K562 (cell line): ENCODE measurements at regions not wholly inside any gene's neighbourhood (a gene's known extent, or its start where the extent isn't known, plus 50 kb on each side); places are given as distances from the start of the nearest gene placed in this dataset.
"Not testable (repeated sequence)": the region's sequence is repeated elsewhere in the genome, so short reads cannot be mapped to it uniquely, and the experiment has no call there.

Experiments
- ATAC-seq: fragments of 200-7000 bp; cut with Tn5 transposase; 3 replicates; pipeline ENCODE4 v1.9.1; 2020; ENCODE audit warnings: moderate library complexity
- BruUV-seq: library from RNA; stranded (reverse); fragments of 400-500 nt; replicated peaks from 2 replicates; lab custom pipeline; 2021; lab: Mats Ljungman, UMichigan
- CTCF ChIA-PET: fragments of 300-600 bp; formaldehyde crosslinking; extraction: SDS; loops from one replicate; lab custom pipeline; 2021; ENCODE audit warnings: low intra/inter-chr PET ratio; lab: Yijun Ruan, JAX
- POLR2A ChIA-PET: fragments of 300-600, 350-650 bp; sonication (Branson Sonifier 250); formaldehyde crosslinking; extraction: SDS; loops from one replicate; lab custom pipeline; 2021; ENCODE audit warnings: antibody characterized with exemption, inconsistent platforms; lab: Yijun Ruan, JAX
- DNase-seq, 4 experiments: peaks; one replicate each; pipeline versions ENCODE4 v3.0.0 to v3.0.0-alpha.2; 2011 to 2018; ENCODE audit warnings: low spot score in 3 of 4, mixed read lengths in 3 of 4; ENCODE audit errors: extremely low read depth in 1 of 4
- FAIRE-seq: peaks from 2 replicates; lab custom pipeline; 2011; peaks lifted over from hg19 to GRCh38; lab: Jason Lieb, UNC
- H2AFZ ChIP-seq: 2 replicates; pipeline ENCODE4 v1.6.0; 2011; ENCODE audit warnings: low read depth, low read length, control low read depth, inconsistent platforms
- H3K27ac ChIP-seq: fragments of 200-600 bp; 3 replicates; pipeline ENCODE4 v1.8.0; 2011; ENCODE audit warnings: low read depth, mild to moderate bottlenecking, control low read depth, inconsistent platforms, low read length, moderate library complexity, mixed read lengths; ENCODE audit errors: extremely low read depth
- H3K27me3 ChIP-seq, 2 experiments: fragments of 300-600 bp in 1 of 2; 2 replicates in 1 of 2; 3 replicates in 1 of 2; pipeline versions ENCODE4 v1.6.0 to v1.8.0; 2011; ENCODE audit warnings: inconsistent platforms in 2 of 2, low read length in 2 of 2, mild to moderate bottlenecking in 1 of 2, mixed read lengths in 1 of 2, moderate library complexity in 1 of 2; ENCODE audit not compliant: control insufficient read depth in 2 of 2, insufficient read depth in 2 of 2
- H3K36me3 ChIP-seq: fragments of 300-600 bp; 3 replicates; pipeline ENCODE4 v1.8.0; 2011; ENCODE audit warnings: mild to moderate bottlenecking, low read length, inconsistent platforms; ENCODE audit not compliant: control insufficient read depth, insufficient read depth
- H3K4me1 ChIP-seq, 2 experiments: fragments of 200-600 bp in 1 of 2; replicated peaks in 1 of 2; 2 replicates in 1 of 2; 3 replicates in 1 of 2; pipeline versions ENCODE4 v1.5.1 to v1.8.0; 2011; ENCODE audit warnings: inconsistent platforms in 2 of 2, low read length in 2 of 2, mild to moderate bottlenecking in 1 of 2, mixed read lengths in 1 of 2, moderate library complexity in 1 of 2; ENCODE audit not compliant: control insufficient read depth in 2 of 2, insufficient read depth in 2 of 2
- H3K4me2 ChIP-seq: 2 replicates; pipeline ENCODE4 v1.6.1; 2011; ENCODE audit warnings: low read length, control low read depth, inconsistent platforms, mixed read lengths; ENCODE audit not compliant: insufficient read depth
- H3K4me3 ChIP-seq: fragments of 200-600 bp; sonication (generic), shearing (Covaris generic); 2 replicates; pipeline ENCODE4 v1.5.1; 2016; ENCODE audit warnings: control low read depth, inconsistent platforms
- H3K79me2 ChIP-seq: fragments of 200-600 bp; 3 replicates; pipeline ENCODE4 v1.8.0; 2011; ENCODE audit warnings: low read length, inconsistent platforms; ENCODE audit not compliant: control insufficient read depth, insufficient read depth
- H3K9ac ChIP-seq, 2 experiments: 2 replicates each; pipeline versions ENCODE4 v1.6.0 to v1.6.1; 2011; ENCODE audit warnings: low read depth in 2 of 2, low read length in 2 of 2, control low read depth in 1 of 2, inconsistent platforms in 1 of 2, mild to moderate bottlenecking in 1 of 2, mixed read lengths in 1 of 2; ENCODE audit not compliant: insufficient read depth in 1 of 2
- H3K9me1 ChIP-seq: one replicate; pipeline ENCODE4 v1.6.0; 2011; ENCODE audit warnings: inconsistent platforms, mild to moderate bottlenecking, low read length, moderate library complexity; ENCODE audit not compliant: control insufficient read depth, insufficient read depth
- H3K9me3 ChIP-seq: replicated peaks from 2 replicates; pipeline ENCODE4 v1.5.1; 2011; ENCODE audit warnings: low read depth, low read length, inconsistent platforms; ENCODE audit not compliant: control insufficient read depth, insufficient read depth
- H4K20me1 ChIP-seq: replicated peaks from 2 replicates; pipeline ENCODE4 v1.6.1; 2011; ENCODE audit warnings: low read length, inconsistent platforms, mixed read lengths; ENCODE audit not compliant: control insufficient read depth, insufficient read depth
- ARID1B ChIP-seq: fragments of 450-650 bp; IDR thresholded peaks from 2 replicates; pipeline ENCODE4 v1.6.1; 2016; ENCODE audit warnings: antibody characterized with exemption, mild to moderate bottlenecking, inconsistent platforms
- ATF3 ChIP-seq, 2 experiments: fragments of 450-650 bp in 1 of 2; sonication (generic) in 1 of 2; formaldehyde crosslinking in 1 of 2; IDR thresholded peaks in 1 of 2; conservative IDR thresholded peaks in 1 of 2; 2 replicates each; pipeline versions ENCODE4 v1.6.1 to v1.8.1; 2016 to 2023; ENCODE audit warnings: mild to moderate bottlenecking in 2 of 2, moderate library complexity in 2 of 2, inconsistent platforms in 1 of 2, missing genetic modification reagents in 1 of 2
- E2F6 ChIP-seq, 2 experiments: IDR thresholded peaks; 2 replicates each; pipeline ENCODE4 v1.6.1; 2011; ENCODE audit warnings: borderline replicate concordance in 1 of 2, control low read depth in 1 of 2, low read depth in 1 of 2, low read length in 1 of 2, mild to moderate bottlenecking in 1 of 2, mixed read lengths in 1 of 2, moderate library complexity in 1 of 2; ENCODE audit not compliant: insufficient read depth in 1 of 2, insufficient read length in 1 of 2, poor library complexity in 1 of 2, severe bottlenecking in 1 of 2; ENCODE audit errors: extremely low read depth in 1 of 2
- FOSL1 ChIP-seq: fragments of 200-800 bp; sonication (Bioruptor generic); conservative IDR thresholded peaks from 2 replicates; pipeline ENCODE4 v1.6.1; 2016; ENCODE audit warnings: missing genetic modification characterization, missing compliant biosample characterization
- JUND ChIP-seq, 2 experiments: IDR thresholded peaks; 2 replicates in 1 of 2; 3 replicates in 1 of 2; pipeline ENCODE4 v1.6.1; 2011; ENCODE audit warnings: borderline replicate concordance in 2 of 2, low read depth in 2 of 2, low read length in 2 of 2, improper control_type of control experiment in 1 of 2, missing biosample characterization in 1 of 2, missing genetic modification characterization in 1 of 2, missing genetic modification reagents in 1 of 2
- KDM1A ChIP-seq, 2 experiments: fragments of 450-650 bp; IDR thresholded peaks; 2 replicates each; pipeline ENCODE4 v1.6.1; 2016; ENCODE audit warnings: mild to moderate bottlenecking in 2 of 2
- WGBS: fragments of 100-300 bp; shearing (Covaris generic); methylation state at CpG from one replicate; pipeline ENCODE4 v1.1.6; 2016; ENCODE audit warnings: low coverage, mixed read lengths; ENCODE audit not compliant: insufficient coverage; ENCODE audit errors: missing lambda C conversion rate; 5-methylcytosine and 5-hydroxymethylcytosine counted together
- in situ Hi-C: fragments of 300-500 bp; cut with MboI; formaldehyde crosslinking; loops from 4 replicates; pipeline ENCODE4 v1.15.0; 2018; ENCODE audit warnings: inconsistent platforms, mixed read lengths
- intact Hi-C: fragments of 100-400 bp; cut with micrococcal nuclease; formaldehyde crosslinking; loops from 2 replicates; pipeline ENCODE4 v1.14.2; 2022
- TF ChIP-seq, protein P1 (sequence below): fragments of 450-650 bp; formaldehyde crosslinking; IDR thresholded peaks from 2 replicates; pipeline ENCODE4 v1.4.0; 2020; ENCODE audit warnings: mild to moderate bottlenecking, mixed read lengths

DNA sequence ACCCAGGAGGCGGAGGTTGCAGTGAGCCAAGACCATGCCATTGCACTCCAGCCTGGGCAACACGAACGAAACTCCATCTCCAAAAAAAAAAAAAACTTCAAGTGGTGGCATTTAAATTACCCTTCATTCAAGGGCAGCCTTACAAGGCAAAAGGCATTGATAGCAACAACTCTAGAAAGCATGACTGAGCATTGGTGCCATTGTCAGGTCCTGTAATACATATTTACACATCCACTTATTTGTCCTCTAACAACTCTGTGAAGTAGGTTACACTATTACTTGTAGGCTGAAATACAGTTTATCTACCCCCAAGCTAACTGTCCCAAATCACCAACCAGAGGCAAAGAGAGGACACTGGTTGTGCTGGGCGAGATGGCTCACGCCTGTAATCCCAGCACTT is 52.7 kb upstream of the LARP1 start (continued):
- TF ChIP-seq E2F6 (IDR thresholded peaks at IDR 0.05; ENCODE audit: borderline replicate concordance in 1 of 2, extremely low read depth in 1 of 2, insufficient read depth in 1 of 2, insufficient read length in 1 of 2, low read depth in 1 of 2, low read length in 1 of 2, poor library complexity in 1 of 2, severe bottlenecking in 1 of 2): no peak

DNA sequence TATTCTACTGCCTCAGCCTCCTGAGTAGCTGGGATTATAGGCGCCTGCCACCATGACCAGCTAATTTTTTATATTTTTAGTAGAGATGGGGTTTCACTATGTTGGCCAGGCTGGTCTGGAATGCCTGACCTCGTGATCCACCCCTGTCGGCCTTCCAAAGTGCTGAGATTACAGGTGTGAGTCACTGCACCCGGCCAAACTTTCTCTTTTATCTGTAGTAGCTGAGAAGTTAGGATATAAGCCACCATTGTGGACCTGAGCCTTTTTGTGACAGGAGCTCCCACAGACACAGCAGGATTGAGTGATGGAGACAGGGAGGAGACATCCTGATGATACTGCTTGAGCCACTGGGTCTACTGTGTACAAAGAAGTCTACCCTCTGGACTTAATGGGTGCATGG is 53.5 kb upstream of the LARP1 start:
- FAIRE-seq; BruUV-seq; H3K9me1 ChIP-seq; POLR2A ChIA-PET; H3K4me2 ChIP-seq; H3K27ac ChIP-seq; H3K4me1 ChIP-seq; H3K36me3 ChIP-seq; CTCF ChIA-PET; H3K9ac ChIP-seq; DNase-seq; H4K20me1 ChIP-seq; in situ Hi-C loops; H3K27me3 ChIP-seq; H3K79me2 ChIP-seq; H3K9me3 ChIP-seq; H2AFZ ChIP-seq; intact Hi-C loops; H3K4me3 ChIP-seq; TF ChIP-seq JUND (tag; IDR thresholded peaks at IDR 0.05; ENCODE audit: borderline replicate concordance, low read depth, low read length); ATF3 (CRISPR knock-in tag; conservative IDR thresholded peaks at IDR 0.05): not testable (repeated sequence)
- peak; percentile 43 for ATAC-seq
- TF ChIP-seq, protein P1, sequence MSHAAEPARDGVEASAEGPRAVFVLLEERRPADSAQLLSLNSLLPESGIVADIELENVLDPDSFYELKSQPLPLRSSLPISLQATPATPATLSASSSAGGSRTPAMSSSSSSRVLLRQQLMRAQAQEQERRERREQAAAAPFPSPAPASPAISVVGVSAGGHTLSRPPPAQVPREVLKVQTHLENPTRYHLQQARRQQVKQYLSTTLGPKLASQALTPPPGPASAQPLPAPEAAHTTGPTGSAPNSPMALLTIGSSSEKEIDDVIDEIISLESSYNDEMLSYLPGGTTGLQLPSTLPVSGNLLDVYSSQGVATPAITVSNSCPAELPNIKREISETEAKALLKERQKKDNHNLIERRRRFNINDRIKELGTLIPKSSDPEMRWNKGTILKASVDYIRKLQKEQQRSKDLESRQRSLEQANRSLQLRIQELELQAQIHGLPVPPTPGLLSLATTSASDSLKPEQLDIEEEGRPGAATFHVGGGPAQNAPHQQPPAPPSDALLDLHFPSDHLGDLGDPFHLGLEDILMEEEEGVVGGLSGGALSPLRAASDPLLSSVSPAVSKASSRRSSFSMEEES: 0 out of 2 replicates have a peak, but pooled peaks have one; percentile 4
- TF ChIP-seq ARID1B (0 out of 2 replicates have a peak, but pooled peaks have one; percentile 17), KDM1A (IDR thresholded peaks at IDR 0.05) (peak; percentile 62 to 65), JUND (IDR thresholded peaks at IDR 0.05; ENCODE audit: borderline replicate concordance, low read depth, low read length) (peak; percentile 49; the same call in 1 of the 2 replicates), FOSL1 (tag) (peak; percentile 75), ATF3 (IDR thresholded peaks at IDR 0.05) (peak; percentile 48; the same call in 1 of the 2 replicates)
- WGBS: 7% methylated on average over 4 of the region's 4 CpGs
